Brain microvascular endothelial cell (primary cell): ENCODE measurements at regions not wholly inside any gene's neighbourhood (a gene's known extent, or its start where the extent isn't known, plus 50 kb on each side); places are given as distances from the start of the nearest gene placed in this dataset.

Experiments used
- DNase-seq: peaks from one replicate; pipeline ENCODE4 v3.0.0-alpha.2; 2020
- H3K27ac ChIP-seq: fragments of 250-450 bp; sonication (Bioruptor Pico); 2 replicates; pipeline ENCODE4 v1.5.1; 2020; ENCODE audit warnings: mild to moderate bottlenecking, moderate library complexity
- H3K27me3 ChIP-seq: fragments of 250-450 bp; sonication (Bioruptor Pico); replicated peaks from 2 replicates; pipeline ENCODE4 v1.5.1; 2020; ENCODE audit warnings: mild to moderate bottlenecking
- H3K36me3 ChIP-seq: fragments of 250-450 bp; sonication (Bioruptor Pico); replicated peaks from 2 replicates; pipeline ENCODE4 v1.5.1; 2020; ENCODE audit warnings: mild to moderate bottlenecking
- H3K4me3 ChIP-seq: 2 replicates; pipeline ENCODE4 v1.5.1; 2011; ENCODE audit warnings: low read depth, mild to moderate bottlenecking, control low read depth, low read length, moderate library complexity
- in situ Hi-C: cut with HindIII; loops from 2 replicates; pipeline ENCODE4 v1.10.0; 2017; ENCODE audit warnings: low sequenced_read_pairs, low pct_ligation_motif_present
- TF ChIP-seq, protein P1 (sequence below): IDR thresholded peaks from 2 replicates; pipeline ENCODE4 v1.5.1; 2011; ENCODE audit warnings: low read depth, mild to moderate bottlenecking, moderate library complexity, low read length, control low read depth, inconsistent platforms; ENCODE audit errors: missing control alignments

GRCh38 chr19:31745731-31746130, 396.5 kb upstream of the TSHZ3 start:
- no peak for DNase-seq
- in situ Hi-C loops = no loop called here
- Histone ChIP-seq H3K27ac (no peak overlapping the region), H3K4me3 (no peak overlapping the region), H3K27me3 (no peaks in the 10 kb centered on the region), H3K36me3 (no peaks in the 10 kb centered on the region)
- TF ChIP-seq, protein P1, sequence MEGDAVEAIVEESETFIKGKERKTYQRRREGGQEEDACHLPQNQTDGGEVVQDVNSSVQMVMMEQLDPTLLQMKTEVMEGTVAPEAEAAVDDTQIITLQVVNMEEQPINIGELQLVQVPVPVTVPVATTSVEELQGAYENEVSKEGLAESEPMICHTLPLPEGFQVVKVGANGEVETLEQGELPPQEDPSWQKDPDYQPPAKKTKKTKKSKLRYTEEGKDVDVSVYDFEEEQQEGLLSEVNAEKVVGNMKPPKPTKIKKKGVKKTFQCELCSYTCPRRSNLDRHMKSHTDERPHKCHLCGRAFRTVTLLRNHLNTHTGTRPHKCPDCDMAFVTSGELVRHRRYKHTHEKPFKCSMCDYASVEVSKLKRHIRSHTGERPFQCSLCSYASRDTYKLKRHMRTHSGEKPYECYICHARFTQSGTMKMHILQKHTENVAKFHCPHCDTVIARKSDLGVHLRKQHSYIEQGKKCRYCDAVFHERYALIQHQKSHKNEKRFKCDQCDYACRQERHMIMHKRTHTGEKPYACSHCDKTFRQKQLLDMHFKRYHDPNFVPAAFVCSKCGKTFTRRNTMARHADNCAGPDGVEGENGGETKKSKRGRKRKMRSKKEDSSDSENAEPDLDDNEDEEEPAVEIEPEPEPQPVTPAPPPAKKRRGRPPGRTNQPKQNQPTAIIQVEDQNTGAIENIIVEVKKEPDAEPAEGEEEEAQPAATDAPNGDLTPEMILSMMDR = no peak

DNA sequence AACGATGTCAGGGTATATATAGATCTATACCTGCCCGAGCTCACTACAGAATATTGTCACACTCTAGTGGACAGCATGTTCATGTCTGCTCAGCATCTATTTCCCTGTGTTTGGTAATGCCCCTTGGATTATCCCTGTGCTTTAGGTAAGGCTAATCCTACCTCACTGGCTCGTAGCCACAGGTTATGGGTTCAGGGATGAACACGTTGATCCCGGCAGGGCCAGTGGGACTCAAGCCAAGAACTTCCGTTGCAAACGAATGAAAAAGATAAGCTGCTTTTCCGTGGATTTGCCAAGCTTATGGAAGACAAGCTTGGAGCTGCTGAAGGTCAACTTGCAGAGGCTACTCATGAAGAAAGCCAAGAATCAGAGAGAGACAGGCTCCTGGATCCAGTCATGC, 400.0 kb upstream of the TSHZ3 start:
- Histone ChIP-seq H3K27me3 (no peaks in the 10 kb centered on the region), H3K4me3 (no peak overlapping the region), H3K27ac (no peak overlapping the region), H3K36me3 (no peaks in the 10 kb centered on the region)
- TF ChIP-seq, protein P1 = no peak
- in situ Hi-C loops = no loop called here
- no peak for DNase-seq

DNA sequence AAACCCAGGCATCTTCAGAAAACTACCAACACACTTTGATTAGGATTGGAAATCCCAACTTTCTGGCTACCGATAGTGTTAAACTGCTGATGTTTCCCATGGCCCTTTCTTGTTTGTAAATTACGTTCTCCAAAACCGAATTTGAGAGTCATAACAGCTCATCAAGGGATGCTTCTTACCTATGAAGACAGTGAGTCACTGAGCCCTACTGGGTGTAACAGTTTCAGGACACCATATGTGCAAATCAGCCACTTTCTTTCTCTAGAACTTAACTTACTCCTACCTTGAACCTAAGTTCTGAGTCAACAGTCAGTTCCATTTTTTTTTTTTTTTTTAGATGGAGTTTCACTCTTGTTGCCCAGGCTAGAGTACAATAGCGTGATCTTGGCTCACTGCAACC, 410.1 kb upstream of the TSHZ3 start:
- Histone ChIP-seq H3K4me3 (no peak overlapping the region), H3K36me3 (no peaks in the 10 kb centered on the region), H3K27ac (no peak overlapping the region), H3K27me3 (no peaks in the 10 kb centered on the region)
- in situ Hi-C loops = no loop called here
- TF ChIP-seq, protein P1 = no peak
- DNase-seq = no peak

DNA sequence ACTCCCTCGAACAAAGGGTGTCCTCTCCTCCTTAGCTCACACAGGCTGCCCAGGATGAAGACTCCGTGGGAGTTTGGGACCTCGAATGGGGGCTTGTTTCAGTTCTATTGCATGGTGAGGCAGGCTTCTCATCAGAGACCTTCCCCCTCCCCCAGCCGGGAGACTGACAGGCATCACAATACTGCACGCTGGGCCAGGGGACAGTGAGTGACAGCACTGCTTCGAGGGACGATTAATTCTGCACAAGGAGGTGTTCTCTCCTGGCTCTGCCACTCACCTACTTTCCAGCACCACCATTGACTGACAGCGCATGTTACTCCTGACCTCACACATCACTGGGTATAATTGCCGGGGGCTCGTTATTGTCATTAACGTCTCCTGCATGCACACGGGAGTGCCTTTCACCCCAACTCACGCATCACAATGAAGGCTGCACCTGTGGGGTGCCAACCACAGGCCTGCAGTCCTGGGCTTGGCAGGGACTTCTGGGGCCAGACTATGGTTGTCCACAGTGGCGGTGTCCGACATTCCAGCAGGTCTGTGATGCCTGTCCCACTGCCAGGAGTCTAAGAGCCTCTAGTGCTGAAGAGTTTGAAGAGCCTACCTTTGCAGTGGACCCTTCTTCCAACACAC, 412.2 kb upstream of the TSHZ3 start:
- Histone ChIP-seq H3K4me3 (no peak overlapping the region), H3K27me3 (no peaks in the 10 kb centered on the region), H3K27ac (no peak overlapping the region), H3K36me3 (no peaks in the 10 kb centered on the region)
- DNase-seq = no peak
- in situ Hi-C loops = no loop called here
- TF ChIP-seq, protein P1 = no peak

DNA sequence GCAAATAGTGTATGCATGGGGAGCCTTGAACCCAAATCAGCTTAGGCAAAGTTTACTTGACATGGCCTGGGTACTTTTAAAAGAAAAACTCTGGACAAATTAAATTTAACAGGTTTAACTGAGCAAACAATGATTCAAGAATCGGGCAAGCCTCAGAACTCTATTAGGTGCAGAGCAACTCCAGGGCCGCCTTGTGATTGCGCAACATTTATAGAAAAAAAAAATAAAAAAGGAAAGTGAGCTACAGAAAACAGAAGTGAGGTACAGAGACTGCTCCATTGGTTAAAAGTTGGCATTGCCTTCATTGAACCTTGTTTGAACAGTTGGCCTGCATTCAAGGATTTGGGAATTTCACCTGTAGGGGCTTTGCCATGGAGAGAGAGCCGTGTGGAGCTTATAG, 421.0 kb upstream of the TSHZ3 start:
- no peak for DNase-seq
- H3K27ac ChIP-seq = no peak overlapping the region
- TF ChIP-seq, protein P1 = no peak
- H3K4me3 ChIP-seq = no peak overlapping the region
- H3K36me3 ChIP-seq = no peaks in the 10 kb centered on the region
- in situ Hi-C loops = no loop called here
- no peaks in the 10 kb centered on the region for H3K27me3 ChIP-seq

DNA sequence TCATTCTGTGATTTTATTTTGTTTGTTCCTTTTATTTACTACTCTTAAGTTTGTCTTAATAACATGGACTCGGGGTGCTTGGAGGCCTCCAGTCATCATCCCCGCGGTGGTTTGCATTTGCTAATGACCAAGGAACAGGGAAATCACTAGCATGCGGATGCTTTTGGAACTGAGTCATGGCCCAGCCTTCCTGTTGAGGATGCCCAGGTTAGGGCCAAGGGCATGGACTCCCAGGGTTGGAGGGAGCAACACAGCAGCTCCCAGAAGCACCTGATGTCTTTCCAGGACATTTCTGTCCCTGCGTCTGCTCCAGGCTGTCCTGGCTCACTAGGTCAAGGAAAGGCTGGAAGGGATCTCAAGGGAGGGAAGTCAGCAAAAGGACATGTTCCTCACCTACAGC, 423.7 kb upstream of the TSHZ3 start:
- H3K36me3 ChIP-seq = no peaks in the 10 kb centered on the region

More for the DNA sequence above, 423.7 kb upstream of the TSHZ3 start:
- in situ Hi-C loops = no loop called here
- no peak for DNase-seq
- Histone ChIP-seq H3K27ac (no peak overlapping the region), H3K4me3 (no peak overlapping the region), H3K27me3 (no peaks in the 10 kb centered on the region)
- TF ChIP-seq, protein P1 = no peak
